ENCODE measurements at regions not wholly inside any gene's neighbourhood (a gene's known extent, or its start where the extent isn't known, plus 50 kb on each side); places are given as distances from the start of the nearest gene placed in this dataset.

DNA sequence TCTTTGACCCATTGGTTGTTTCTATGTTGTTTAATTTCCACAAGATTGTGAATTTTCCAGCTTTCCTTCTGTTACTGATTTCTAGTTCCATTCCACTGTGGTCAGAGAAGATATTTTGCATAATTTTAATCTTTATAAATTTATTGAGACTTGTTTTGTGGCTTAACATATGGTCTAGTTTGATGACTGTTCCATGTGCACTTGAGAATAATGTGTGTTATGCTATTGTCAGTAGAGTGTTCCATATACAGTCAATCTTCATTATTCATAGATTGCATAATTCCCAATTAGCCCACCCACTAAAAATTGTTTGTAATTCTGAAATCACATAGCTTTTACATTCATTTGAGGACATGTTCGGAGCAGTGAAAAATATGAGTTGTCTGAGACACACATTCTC lies 346.1 kb upstream of the DDI1 start:
- TF ChIP-seq, protein P1, sequence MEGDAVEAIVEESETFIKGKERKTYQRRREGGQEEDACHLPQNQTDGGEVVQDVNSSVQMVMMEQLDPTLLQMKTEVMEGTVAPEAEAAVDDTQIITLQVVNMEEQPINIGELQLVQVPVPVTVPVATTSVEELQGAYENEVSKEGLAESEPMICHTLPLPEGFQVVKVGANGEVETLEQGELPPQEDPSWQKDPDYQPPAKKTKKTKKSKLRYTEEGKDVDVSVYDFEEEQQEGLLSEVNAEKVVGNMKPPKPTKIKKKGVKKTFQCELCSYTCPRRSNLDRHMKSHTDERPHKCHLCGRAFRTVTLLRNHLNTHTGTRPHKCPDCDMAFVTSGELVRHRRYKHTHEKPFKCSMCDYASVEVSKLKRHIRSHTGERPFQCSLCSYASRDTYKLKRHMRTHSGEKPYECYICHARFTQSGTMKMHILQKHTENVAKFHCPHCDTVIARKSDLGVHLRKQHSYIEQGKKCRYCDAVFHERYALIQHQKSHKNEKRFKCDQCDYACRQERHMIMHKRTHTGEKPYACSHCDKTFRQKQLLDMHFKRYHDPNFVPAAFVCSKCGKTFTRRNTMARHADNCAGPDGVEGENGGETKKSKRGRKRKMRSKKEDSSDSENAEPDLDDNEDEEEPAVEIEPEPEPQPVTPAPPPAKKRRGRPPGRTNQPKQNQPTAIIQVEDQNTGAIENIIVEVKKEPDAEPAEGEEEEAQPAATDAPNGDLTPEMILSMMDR (IDR thresholded peaks at IDR 0.05), result no peak
- TF ChIP-seq EP300 (IDR thresholded peaks at IDR 0.05), result no peak
- no peak for TF ChIP-seq POLR2A (IDR thresholded peaks at IDR 0.05)
- no peak for TF ChIP-seq POLR2AphosphoS5 (IDR thresholded peaks at IDR 0.05)
